ENCODE measurements at regions not wholly inside any gene's neighbourhood (a gene's known extent, or its start where the extent isn't known, plus 50 kb on each side); places are given as distances from the start of the nearest gene placed in this dataset.

- no peaks in the 10 kb centered on the region for H3K79me2 ChIP-seq (ENCODE audit: insufficient read depth, low read depth)
Observed at GRCh38 chr4:117825600-117825999, 208.7 kb upstream of the NDST3 start.

DNA sequence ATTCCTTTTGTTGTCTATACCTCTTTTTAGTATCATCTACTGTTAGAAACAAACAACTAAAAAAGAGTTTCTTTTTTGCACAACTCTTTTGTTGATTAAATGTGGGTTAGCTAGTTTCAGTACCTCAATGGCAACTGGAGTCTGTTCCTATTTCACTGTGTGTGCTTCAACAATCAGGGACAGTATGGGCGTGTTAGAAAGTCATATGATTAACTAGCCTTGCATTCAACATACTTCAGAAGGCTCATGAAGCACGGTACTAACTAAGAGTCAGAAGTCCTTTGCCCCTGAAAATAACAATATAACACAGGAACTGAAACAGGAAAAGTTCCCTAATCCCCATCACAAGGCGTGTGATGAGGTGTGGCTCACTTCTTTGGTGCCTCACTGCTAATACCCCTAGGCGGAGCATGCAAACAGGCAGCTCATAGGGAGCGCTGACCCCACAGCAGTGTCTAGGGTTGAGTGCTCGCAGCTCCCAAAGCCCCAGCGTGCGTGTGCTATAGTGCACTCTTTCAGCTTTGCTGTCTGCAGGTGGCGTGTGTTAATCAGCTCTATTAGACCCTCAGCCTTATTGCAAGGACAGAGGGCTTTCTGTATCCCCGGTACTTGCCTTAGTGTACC, 203.1 kb upstream of the NDST3 start:
- Histone ChIP-seq H3K4me1 (ENCODE audit: low read depth, poor library complexity, severe bottlenecking) (no peaks in the 10 kb centered on the region), H3K27me3 (ENCODE audit: insufficient read depth, low read depth) (no peaks in the 10 kb centered on the region), H3K9ac (no peak overlapping the region), H3K4me3 (IDR thresholded peaks at IDR 0.05; ENCODE audit: insufficient read depth, low read depth, low read length) (no peak overlapping the region), H3K4me2 (no peak overlapping the region), H3K36me3 (ENCODE audit: insufficient read depth) (no peaks in the 10 kb centered on the region), H2AFZ (ENCODE audit: low read depth) (no peak overlapping the region), H3K27ac (no peak overlapping the region), H4K20me1 (ENCODE audit: insufficient read depth) (no peaks in the 10 kb centered on the region), H3K79me2 (ENCODE audit: insufficient read depth, low read depth) (no peaks in the 10 kb centered on the region)
- no peak for TF ChIP-seq CTCF (conservative IDR thresholded peaks at IDR 0.05; ENCODE audit: low read depth, low read length)

More at GRCh38 chr4:117825600-117825999, 208.7 kb upstream of the NDST3 start:
- no peak for TF ChIP-seq CTCF (conservative IDR thresholded peaks at IDR 0.05; ENCODE audit: low read depth, low read length)
- Histone ChIP-seq H2AFZ (ENCODE audit: low read depth) (no peak overlapping the region), H3K27me3 (ENCODE audit: insufficient read depth, low read depth) (no peaks in the 10 kb centered on the region), H3K27ac (no peak overlapping the region), H3K4me3 (IDR thresholded peaks at IDR 0.05; ENCODE audit: insufficient read depth, low read depth, low read length) (no peak overlapping the region), H3K4me1 (ENCODE audit: low read depth, poor library complexity, severe bottlenecking) (no peaks in the 10 kb centered on the region), H3K36me3 (ENCODE audit: insufficient read depth) (no peaks in the 10 kb centered on the region), H3K4me2 (no peak overlapping the region), H4K20me1 (ENCODE audit: insufficient read depth) (no peaks in the 10 kb centered on the region), H3K9ac (no peak overlapping the region)

DNA sequence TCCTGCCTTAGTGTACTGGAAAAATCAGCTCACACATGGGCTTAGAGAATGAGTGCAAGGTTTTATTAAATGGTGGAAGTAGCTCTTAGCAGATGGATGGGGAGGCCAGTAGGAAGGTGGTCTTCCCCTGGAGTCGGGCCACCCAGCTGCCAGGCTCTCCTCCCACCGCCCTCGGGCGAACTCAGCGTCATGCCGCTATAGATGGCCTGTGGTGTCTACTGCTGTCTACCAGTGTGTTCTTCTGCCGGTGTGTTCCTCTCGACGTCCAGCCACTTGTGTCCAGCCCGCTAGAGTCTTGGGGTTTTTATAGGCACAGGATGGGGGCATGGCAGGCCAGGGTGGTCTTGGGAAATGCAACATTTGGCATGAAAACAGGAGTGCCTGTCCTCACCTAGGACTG, 198.7 kb upstream of the NDST3 start:
- no peaks in the 10 kb centered on the region for H3K36me3 ChIP-seq (ENCODE audit: insufficient read depth)
- no peak overlapping the region for H3K4me3 ChIP-seq (IDR thresholded peaks at IDR 0.05; ENCODE audit: insufficient read depth, low read depth, low read length)
- TF ChIP-seq CTCF (conservative IDR thresholded peaks at IDR 0.05; ENCODE audit: low read depth, low read length), result no peak

GRCh38 chr4:117844594-117844993, 189.7 kb upstream of the NDST3 start:
- H3K4me2 ChIP-seq, result no peak overlapping the region
- no peak overlapping the region for H2AFZ ChIP-seq (ENCODE audit: low read depth)
- no peak overlapping the region for H3K9ac ChIP-seq
- no peaks in the 10 kb centered on the region for H3K4me1 ChIP-seq (ENCODE audit: low read depth, poor library complexity, severe bottlenecking)
- H3K27me3 ChIP-seq (ENCODE audit: insufficient read depth, low read depth), result no peaks in the 10 kb centered on the region
- no peak for TF ChIP-seq CTCF (conservative IDR thresholded peaks at IDR 0.05; ENCODE audit: low read depth, low read length)
- no peak overlapping the region for H3K4me3 ChIP-seq (IDR thresholded peaks at IDR 0.05; ENCODE audit: insufficient read depth, low read depth, low read length)
- H3K27ac ChIP-seq, result no peak overlapping the region
- no peaks in the 10 kb centered on the region for H4K20me1 ChIP-seq (ENCODE audit: insufficient read depth)
- no peaks in the 10 kb centered on the region for H3K79me2 ChIP-seq (ENCODE audit: insufficient read depth, low read depth)
- H3K36me3 ChIP-seq (ENCODE audit: insufficient read depth), result no peaks in the 10 kb centered on the region

More for the DNA sequence above, 198.7 kb upstream of the NDST3 start:
- Histone ChIP-seq H3K79me2 (ENCODE audit: insufficient read depth, low read depth) (no peaks in the 10 kb centered on the region), H3K4me2 (no peak overlapping the region), H3K27ac (no peak overlapping the region), H3K27me3 (ENCODE audit: insufficient read depth, low read depth) (no peaks in the 10 kb centered on the region), H4K20me1 (ENCODE audit: insufficient read depth) (no peaks in the 10 kb centered on the region), H3K9ac (no peak overlapping the region), H2AFZ (ENCODE audit: low read depth) (no peak overlapping the region), H3K4me1 (ENCODE audit: low read depth, poor library complexity, severe bottlenecking) (no peaks in the 10 kb centered on the region)

Data from KMS-11 (cell line).